Activated CD8-positive, alpha-beta memory T cell treated with anti-CD3 and anti-CD28 coated beads for 1 hour (primary cell): ENCODE measurements at regions not wholly inside any gene's neighbourhood (a gene's known extent, or its start where the extent isn't known, plus 50 kb on each side); places are given as distances from the start of the nearest gene placed in this dataset.

Experiments used
- DNase-seq, 2 donors: peaks; one replicate each; pipeline ENCODE4 v3.0.0-alpha.2; 2020; ENCODE audit warnings: low read depth in 1 of 2; ENCODE audit errors: extremely low read depth in 1 of 2

GRCh38 chr1:56060906-56061305 is 518.5 kb downstream of the PLPP3 start:
- no peak for DNase-seq

- no peak for DNase-seq
Observed at GRCh38 chr1:56057466-56058405, 521.6 kb downstream of the PLPP3 start.

GRCh38 chr1:56056438-56057287 is 522.7 kb downstream of the PLPP3 start:
- no peak for DNase-seq

- DNase-seq, result no peak
Observed at GRCh38 chr1:56054959-56055358, 524.4 kb downstream of the PLPP3 start.

GRCh38 chr1:56052041-56052440 is 527.3 kb downstream of the PLPP3 start:
- no peak for DNase-seq

GRCh38 chr1:56050911-56051310 is 528.5 kb downstream of the PLPP3 start:
- no peak for DNase-seq

GRCh38 chr1:56045477-56045876 is 533.9 kb downstream of the PLPP3 start:
- no peak for DNase-seq

- no peak for DNase-seq
Observed at GRCh38 chr1:56045062-56045461, 534.3 kb downstream of the PLPP3 start.

- no peak for DNase-seq
Observed at GRCh38 chr1:56036479-56036878, 542.9 kb downstream of the PLPP3 start.

GRCh38 chr1:56034847-56035481 is 544.4 kb downstream of the PLPP3 start:
- no peak for DNase-seq

- DNase-seq, result no peak
Observed at GRCh38 chr1:56034222-56034621, 545.1 kb downstream of the PLPP3 start.

- DNase-seq, result no peak
Observed at GRCh38 chr1:56033321-56034037, 545.9 kb downstream of the PLPP3 start.

- DNase-seq, result no peak
Observed at GRCh38 chr1:56032096-56032676, 547.2 kb downstream of the PLPP3 start.

- no peak for DNase-seq
Observed at GRCh38 chr1:56031001-56031400, 548.4 kb downstream of the PLPP3 start.

GRCh38 chr1:56029319-56030003 is 549.9 kb downstream of the PLPP3 start:
- DNase-seq, result no peak

GRCh38 chr1:56028911-56029310 is 550.5 kb downstream of the PLPP3 start:
- no peak for DNase-seq

GRCh38 chr1:56028244-56028643 is 551.1 kb downstream of the PLPP3 start:
- no peak for DNase-seq

- DNase-seq, result no peak
Observed at GRCh38 chr1:56025942-56026341, 553.4 kb downstream of the PLPP3 start.

GRCh38 chr1:56024155-56024554 is 555.2 kb downstream of the PLPP3 start:
- no peak for DNase-seq

- DNase-seq, result no peak
Observed at GRCh38 chr1:56019922-56020321, 559.4 kb downstream of the PLPP3 start.
